CD4-positive, alpha-beta T cell (primary cell): ENCODE measurements at regions not wholly inside any gene's neighbourhood (a gene's known extent, or its start where the extent isn't known, plus 50 kb on each side); places are given as distances from the start of the nearest gene placed in this dataset.

Experiments used
- ATAC-seq: fragments of 200-7000 bp; cut with Tn5 transposase; one replicate; pipeline ENCODE4 v1.10.0; 2022; ENCODE audit warnings: mild to moderate bottlenecking; ENCODE audit not compliant: poor library complexity
- CTCF ChIA-PET: fragments of 350-600 bp; sonication (Branson Sonifier 250); formaldehyde crosslinking; loops from one replicate; lab custom pipeline; 2021; ENCODE audit warnings: antibody characterized with exemption, inconsistent platforms; lab: Charles Lee
- POLR2A ChIA-PET: fragments of 350-600 bp; sonication (Branson Sonifier 250); formaldehyde crosslinking; loops from one replicate; lab custom pipeline; 2021; ENCODE audit warnings: antibody characterized with exemption, inconsistent platforms; lab: Charles Lee
- DNase-seq, 14 experiments: peaks; one replicate each; pipeline ENCODE4 v3.0.0-alpha.2; 2013 to 2020; ENCODE audit warnings: mixed read lengths in 2 of 14
- H3K27ac ChIP-seq, 2 donors: one replicate each; pipeline versions ENCODE4 v1.5.1 to v1.7.0; 2013; ENCODE audit warnings: low read length in 2 of 2, low read depth in 1 of 2, mild to moderate bottlenecking in 1 of 2
- H3K27me3 ChIP-seq, 2 experiments: 1 replicate in 1 of 2; 2 replicates in 1 of 2; pipeline versions ENCODE4 v1.6.1 to v1.7.0; 2013; ENCODE audit warnings: low read length in 2 of 2, control low read depth in 1 of 2, mild to moderate bottlenecking in 1 of 2, moderate library complexity in 1 of 2; ENCODE audit not compliant: insufficient read depth in 2 of 2, control insufficient read depth in 1 of 2
- H3K36me3 ChIP-seq: one replicate; pipeline ENCODE4 v1.6.1; 2013; ENCODE audit warnings: low read length, control low read depth; ENCODE audit not compliant: insufficient read depth
- H3K4me1 ChIP-seq: one replicate; pipeline ENCODE4 v1.6.1; 2013; ENCODE audit warnings: low read length, control low read depth; ENCODE audit not compliant: insufficient read depth
- H3K4me3 ChIP-seq: one replicate; pipeline ENCODE4 v1.5.1; 2013; ENCODE audit warnings: mild to moderate bottlenecking, low read length, moderate library complexity
- H3K9me3 ChIP-seq, 2 experiments: 1 replicate in 1 of 2; 2 replicates in 1 of 2; pipeline versions ENCODE4 v1.6.1 to v1.7.0; 2013; ENCODE audit warnings: low read length in 2 of 2, mild to moderate bottlenecking in 2 of 2, control low read depth in 1 of 2, moderate library complexity in 1 of 2; ENCODE audit not compliant: control insufficient read depth in 1 of 2, insufficient read depth in 1 of 2
- H3K27ac Mint-ChIP-seq: one replicate; pipeline ENCODE4 v1.8.0; 2020; ENCODE audit warnings: mixed read lengths
- H3K27me3 Mint-ChIP-seq: one replicate; pipeline ENCODE4 v1.8.0; 2021; ENCODE audit warnings: mixed read lengths
- H3K36me3 Mint-ChIP-seq: one replicate; pipeline ENCODE4 v1.8.0; 2021; ENCODE audit warnings: low read depth, mixed read lengths
- H3K4me1 Mint-ChIP-seq: one replicate; pipeline ENCODE4 v1.8.0; 2021; ENCODE audit warnings: low read depth, mixed read lengths
- H3K4me3 Mint-ChIP-seq: one replicate; pipeline ENCODE4 v1.8.0; 2020; ENCODE audit warnings: mild to moderate bottlenecking, mixed read lengths
- H3K9me3 Mint-ChIP-seq: one replicate; pipeline ENCODE4 v1.8.0; 2020; ENCODE audit warnings: mixed read lengths
- intact Hi-C, 2 experiments: fragments of 100-400 bp; cut with DNase I in 1 of 2; cut with micrococcal nuclease in 1 of 2; formaldehyde crosslinking; loops; one replicate each; pipeline versions ENCODE4 v1.15.1 to v1.9.0; 2023 to 2025; cut with DNase I, micrococcal nuclease
- TF ChIP-seq, protein P1 (sequence below): fragments of 200-600 bp; IDR thresholded peaks from one replicate; pipeline ENCODE4 v1.8.0; 2022; ENCODE audit warnings: antibody characterized with exemption, mild to moderate bottlenecking

DNA sequence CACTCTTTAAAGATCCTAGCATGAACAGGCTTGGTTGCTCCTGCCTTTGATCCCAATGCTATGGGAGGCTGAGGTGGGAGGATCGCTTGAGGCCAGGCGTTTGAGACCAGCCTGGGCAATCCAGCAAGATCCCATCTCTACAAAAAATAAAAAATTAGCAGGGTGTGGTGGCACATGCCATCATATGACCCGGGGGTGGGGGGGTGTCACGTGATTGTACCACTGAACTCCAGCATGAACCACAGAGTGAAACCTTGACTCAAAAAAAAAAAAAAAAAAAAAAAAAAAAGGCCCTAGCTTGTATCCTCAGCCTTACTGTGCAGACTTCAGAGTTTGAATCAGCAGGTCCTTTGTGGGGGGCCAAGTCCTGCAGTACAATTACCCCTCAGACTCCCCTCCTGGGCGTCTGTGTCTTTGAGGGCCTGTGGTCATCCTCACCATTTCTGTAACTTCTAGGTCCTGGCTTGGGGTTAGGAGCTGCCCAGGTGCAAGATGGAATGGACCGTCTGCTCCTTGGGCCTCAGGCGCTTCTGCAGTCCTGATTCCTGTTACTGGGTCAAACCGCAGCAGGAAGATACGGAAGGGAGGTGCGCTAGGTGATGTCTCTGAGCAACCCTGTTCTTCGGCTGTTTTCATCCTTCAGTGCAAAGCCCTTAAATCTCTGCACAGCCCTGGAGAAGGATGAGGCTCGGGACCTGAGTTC lies 208.1 kb downstream of the CTTN start:
- no peaks in the 10 kb centered on the region for H3K4me1 Mint-ChIP-seq
- intact Hi-C loops, result no loop called here

GRCh38 chr11:70606951-70607330 lies 208.6 kb downstream of the CTTN start:
- Histone ChIP-seq H3K27me3 (no peaks in the 10 kb centered on the region), H3K9me3 (no peaks in the 10 kb centered on the region), H3K4me3 (no peak overlapping the region), H3K36me3 (no peaks in the 10 kb centered on the region), H3K4me1 (no peaks in the 10 kb centered on the region), H3K27ac (no peak overlapping the region)
- peaks cover 9% of the 10 kb centered on the region for H3K27me3 Mint-ChIP-seq
- no peak for DNase-seq
- no peak overlapping the region for H3K4me3 Mint-ChIP-seq
- H3K27ac Mint-ChIP-seq, result no peak overlapping the region
- ATAC-seq, result no peak
- POLR2A ChIA-PET, result no interaction called here
- intact Hi-C loops, result no loop called here
- H3K9me3 Mint-ChIP-seq, result no peaks in the 10 kb centered on the region
- H3K4me1 Mint-ChIP-seq, result no peaks in the 10 kb centered on the region
- CTCF ChIA-PET, result no interaction called here
- H3K36me3 Mint-ChIP-seq, result no peaks in the 10 kb centered on the region
- TF ChIP-seq, protein P1, sequence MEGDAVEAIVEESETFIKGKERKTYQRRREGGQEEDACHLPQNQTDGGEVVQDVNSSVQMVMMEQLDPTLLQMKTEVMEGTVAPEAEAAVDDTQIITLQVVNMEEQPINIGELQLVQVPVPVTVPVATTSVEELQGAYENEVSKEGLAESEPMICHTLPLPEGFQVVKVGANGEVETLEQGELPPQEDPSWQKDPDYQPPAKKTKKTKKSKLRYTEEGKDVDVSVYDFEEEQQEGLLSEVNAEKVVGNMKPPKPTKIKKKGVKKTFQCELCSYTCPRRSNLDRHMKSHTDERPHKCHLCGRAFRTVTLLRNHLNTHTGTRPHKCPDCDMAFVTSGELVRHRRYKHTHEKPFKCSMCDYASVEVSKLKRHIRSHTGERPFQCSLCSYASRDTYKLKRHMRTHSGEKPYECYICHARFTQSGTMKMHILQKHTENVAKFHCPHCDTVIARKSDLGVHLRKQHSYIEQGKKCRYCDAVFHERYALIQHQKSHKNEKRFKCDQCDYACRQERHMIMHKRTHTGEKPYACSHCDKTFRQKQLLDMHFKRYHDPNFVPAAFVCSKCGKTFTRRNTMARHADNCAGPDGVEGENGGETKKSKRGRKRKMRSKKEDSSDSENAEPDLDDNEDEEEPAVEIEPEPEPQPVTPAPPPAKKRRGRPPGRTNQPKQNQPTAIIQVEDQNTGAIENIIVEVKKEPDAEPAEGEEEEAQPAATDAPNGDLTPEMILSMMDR, result no peak

More for the DNA sequence above, 208.1 kb downstream of the CTTN start:
- H3K27me3 Mint-ChIP-seq, result peaks cover 9% of the 10 kb centered on the region
- H3K9me3 ChIP-seq, result no peaks in the 10 kb centered on the region
- H3K27ac Mint-ChIP-seq, result no peak overlapping the region
- DNase-seq, result no peak
- no peak for ATAC-seq
- H3K4me1 ChIP-seq, result no peaks in the 10 kb centered on the region
- no peaks in the 10 kb centered on the region for H3K27me3 ChIP-seq
- ChIA-PET POLR2A (no interaction called here), CTCF (no interaction called here)
- H3K4me3 ChIP-seq, result no peak overlapping the region
- TF ChIP-seq, protein P1, result no peak
- H3K27ac ChIP-seq, result no peak overlapping the region
- no peaks in the 10 kb centered on the region for H3K36me3 ChIP-seq
- no peaks in the 10 kb centered on the region for H3K36me3 Mint-ChIP-seq
- H3K4me3 Mint-ChIP-seq, result no peak overlapping the region
- H3K9me3 Mint-ChIP-seq, result no peaks in the 10 kb centered on the region

GRCh38 chr11:70607561-70607960 lies 209.2 kb downstream of the CTTN start:
- H3K4me3 ChIP-seq, result no peak overlapping the region
- Mint-ChIP-seq H3K36me3 (no peaks in the 10 kb centered on the region), H3K4me1 (no peaks in the 10 kb centered on the region), H3K9me3 (no peaks in the 10 kb centered on the region), H3K27ac (no peak overlapping the region), H3K4me3 (no peak overlapping the region), H3K27me3 (peaks cover 5% of the 10 kb centered on the region)
- no peaks in the 10 kb centered on the region for H3K9me3 ChIP-seq
- DNase-seq, result no peak
- no peak overlapping the region for H3K27ac ChIP-seq
- H3K4me1 ChIP-seq, result no peaks in the 10 kb centered on the region
- peaks cover 0 to 2% of the 10 kb centered on the region in 2 experiments for H3K27me3 ChIP-seq
- no peak for ATAC-seq
- intact Hi-C loops, result no loop called here
- CTCF ChIA-PET, result no interaction called here
- POLR2A ChIA-PET, result no interaction called here
- TF ChIP-seq, protein P1, result no peak
- no peaks in the 10 kb centered on the region for H3K36me3 ChIP-seq
